Activated T-helper 1 cell treated with Interleukin-2 at 50 U/mL for 16 hours (primary cell): ENCODE measurements at regions not wholly inside any gene's neighbourhood (a gene's known extent, or its start where the extent isn't known, plus 50 kb on each side); places are given as distances from the start of the nearest gene placed in this dataset.
"Not testable (repeated sequence)": the region's sequence is repeated elsewhere in the genome, so short reads cannot be mapped to it uniquely, and the experiment has no call there.

Experiments
- DNase-seq: peaks from one replicate; pipeline ENCODE4 v3.0.0-alpha.2; 2020; ENCODE audit warnings: low read depth

DNA sequence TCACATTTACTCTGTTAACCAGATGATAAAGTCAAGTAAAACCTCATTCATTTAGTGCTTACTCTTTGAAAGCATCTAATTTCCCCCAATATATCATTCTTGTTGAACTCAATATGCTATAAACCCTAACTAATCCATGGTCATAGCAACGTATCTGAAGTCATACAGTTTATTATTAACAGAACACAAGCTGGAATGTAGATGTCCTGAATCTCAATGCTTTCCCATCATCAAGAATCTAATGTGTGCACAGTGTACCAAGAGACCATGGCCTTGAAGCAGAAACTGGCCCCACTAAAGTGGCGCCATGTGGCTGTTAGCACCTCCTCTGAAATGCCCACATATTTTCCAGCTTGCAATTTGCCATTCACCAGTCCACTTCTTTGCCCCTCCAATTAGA lies 245.8 kb downstream of the SOX9 start:
- no peak for DNase-seq

DNA sequence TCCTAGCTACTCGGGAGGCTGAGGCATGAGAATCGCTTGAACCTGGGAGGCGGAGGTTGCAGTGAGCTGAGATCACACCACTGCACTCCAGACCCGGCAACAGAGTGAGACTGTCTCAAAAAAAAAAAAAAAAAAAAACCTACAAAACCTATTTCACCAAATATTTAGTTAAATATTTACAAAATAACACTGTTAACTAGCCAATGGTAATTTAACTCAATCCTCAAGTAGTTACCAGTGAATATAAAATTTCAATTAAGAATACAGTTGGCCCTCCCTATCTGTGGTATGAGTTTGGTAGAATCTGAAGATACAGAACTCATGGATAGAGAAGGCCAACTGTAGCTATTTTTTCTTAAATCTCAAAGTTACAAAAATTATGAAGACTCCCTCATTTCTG lies 247.4 kb downstream of the SOX9 start:
- DNase-seq: no peak

GRCh38 chr17:72369366-72369765 lies 248.5 kb downstream of the SOX9 start:
- no peak for DNase-seq

DNA sequence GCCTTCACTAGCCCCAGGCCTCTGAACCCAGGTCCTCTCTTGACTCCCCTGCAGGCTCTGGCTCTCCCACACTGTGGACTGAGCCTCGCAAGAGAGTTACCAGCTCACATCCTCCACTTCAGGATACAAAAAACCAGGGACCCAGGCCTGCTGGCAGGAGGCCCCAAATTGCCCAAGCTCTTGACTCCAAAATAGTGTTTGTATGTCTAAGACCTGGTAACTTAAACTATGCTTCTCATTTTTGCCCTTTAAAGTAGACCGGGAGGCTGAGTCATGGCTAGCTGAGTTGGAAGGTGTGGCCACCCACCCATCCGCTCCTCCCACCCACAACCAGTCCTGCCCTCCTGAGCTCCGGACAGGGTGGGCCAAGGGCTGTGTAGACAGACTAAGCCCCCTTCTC lies 250.0 kb downstream of the SOX9 start:
- DNase-seq: no peak

GRCh38 chr17:72372185-72372584 lies 251.4 kb downstream of the SOX9 start:
- DNase-seq: no peak

DNA sequence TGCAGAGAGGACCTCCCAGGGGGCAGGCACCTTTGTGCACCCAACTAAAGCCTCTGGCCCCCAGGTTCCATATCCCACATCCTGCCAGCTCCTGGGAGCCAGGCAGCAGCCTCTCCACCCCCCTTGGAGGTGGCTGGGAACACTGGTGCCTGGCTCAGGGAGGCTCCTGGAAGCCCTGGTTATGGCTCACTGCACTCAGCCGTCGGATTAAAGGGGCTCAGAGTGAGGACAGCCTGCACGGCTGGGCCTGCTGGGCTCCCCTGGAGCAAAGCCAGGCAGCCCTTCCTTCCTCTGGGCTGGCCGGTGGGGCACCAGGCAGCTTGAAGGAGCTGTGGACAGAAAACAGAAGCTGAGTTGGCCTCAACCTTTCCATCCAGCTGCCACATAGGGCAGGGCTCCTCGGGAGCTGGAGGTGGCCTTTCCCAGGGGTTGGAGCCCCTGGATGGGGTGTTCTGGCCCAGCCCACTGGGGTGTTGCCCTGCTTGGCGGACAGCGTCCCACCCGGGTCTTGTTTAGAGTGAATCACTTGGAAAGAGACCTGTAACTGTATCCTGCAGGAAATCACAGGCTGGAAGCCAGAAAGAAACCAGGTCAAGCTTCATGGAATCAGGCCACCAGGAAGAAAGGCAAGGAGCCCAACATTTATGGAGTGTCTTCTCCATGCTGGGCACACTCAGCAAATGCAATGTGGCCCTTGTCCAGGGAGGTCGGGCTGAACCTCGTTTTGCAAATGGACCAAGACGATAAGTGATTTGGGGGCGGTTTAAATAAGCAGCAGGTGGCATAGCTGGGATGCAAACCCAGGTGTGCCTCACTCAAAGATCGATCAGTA lies 253.3 kb downstream of the SOX9 start:
- no peak for DNase-seq

- DNase-seq: no peak
These were observed 255.9 kb downstream of the SOX9 start for GRCh38 chr17:72376526-72377345.

DNA sequence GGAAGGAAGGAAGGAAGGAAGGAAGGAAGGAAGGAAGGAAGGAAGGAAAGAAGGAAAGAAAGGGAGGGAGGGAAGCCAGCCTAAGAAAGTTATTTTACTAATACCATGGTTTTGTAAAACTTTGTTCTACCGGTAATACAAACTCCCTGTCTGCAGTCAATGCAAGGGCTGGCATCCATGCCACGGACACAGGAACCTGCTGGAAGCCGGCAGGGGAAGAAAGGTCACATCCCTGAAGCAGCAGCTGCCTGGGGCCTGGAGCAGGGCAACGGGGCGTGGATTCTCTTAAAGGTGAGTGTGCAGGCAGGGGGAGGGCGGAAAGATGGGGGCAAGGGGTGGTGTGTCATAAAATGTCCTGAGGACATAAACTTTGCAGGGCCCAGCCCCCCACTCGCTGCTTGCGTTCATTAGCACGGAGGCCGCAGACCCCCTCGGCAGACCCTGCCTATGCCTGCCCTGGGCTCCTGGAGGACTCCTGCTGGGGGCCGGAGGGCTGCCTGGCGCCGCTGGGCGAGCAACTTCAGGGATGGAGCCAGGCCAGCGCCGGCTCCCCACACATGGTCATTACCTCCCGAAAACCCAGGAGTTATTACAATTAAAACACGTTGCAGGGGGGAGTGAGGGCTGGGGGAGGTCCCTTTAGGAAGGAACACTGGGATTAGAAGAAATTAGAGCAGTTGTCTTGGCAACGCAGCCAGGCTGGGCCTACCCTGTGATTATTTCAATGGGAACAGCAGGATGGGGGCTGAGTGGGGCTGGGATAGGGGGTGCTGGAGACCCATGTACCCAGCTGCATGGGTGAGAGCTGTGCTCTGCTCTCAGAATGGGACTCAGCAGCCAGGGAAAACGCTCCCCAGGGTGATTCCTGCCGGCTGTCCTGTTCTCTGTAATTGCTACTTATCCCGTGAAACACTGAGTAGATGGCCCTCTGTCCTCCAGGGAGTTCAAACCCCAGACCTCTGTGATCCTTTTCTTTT lies 257.9 kb downstream of the SOX9 start:
- no peak for DNase-seq

DNA sequence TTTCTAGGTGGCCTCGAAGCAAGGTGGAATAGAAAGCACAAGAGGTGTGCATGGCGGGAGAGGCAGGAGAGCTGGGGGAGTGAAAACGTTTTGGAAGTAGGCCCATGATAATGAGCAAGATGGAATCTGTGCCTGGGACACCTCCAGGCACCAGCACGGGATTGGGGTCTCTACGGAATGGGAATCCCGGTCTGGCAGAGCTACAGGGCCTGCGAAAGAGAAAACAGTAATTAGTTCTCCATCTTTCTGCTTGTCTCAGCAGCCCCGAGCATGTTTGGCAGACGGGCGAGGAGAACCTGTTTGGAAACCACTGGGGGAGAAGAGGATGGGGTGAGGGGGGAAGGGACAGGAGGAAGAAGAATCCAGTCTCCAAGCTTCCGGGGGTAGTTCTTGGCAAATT lies 258.7 kb downstream of the SOX9 start:
- no peak for DNase-seq

DNA sequence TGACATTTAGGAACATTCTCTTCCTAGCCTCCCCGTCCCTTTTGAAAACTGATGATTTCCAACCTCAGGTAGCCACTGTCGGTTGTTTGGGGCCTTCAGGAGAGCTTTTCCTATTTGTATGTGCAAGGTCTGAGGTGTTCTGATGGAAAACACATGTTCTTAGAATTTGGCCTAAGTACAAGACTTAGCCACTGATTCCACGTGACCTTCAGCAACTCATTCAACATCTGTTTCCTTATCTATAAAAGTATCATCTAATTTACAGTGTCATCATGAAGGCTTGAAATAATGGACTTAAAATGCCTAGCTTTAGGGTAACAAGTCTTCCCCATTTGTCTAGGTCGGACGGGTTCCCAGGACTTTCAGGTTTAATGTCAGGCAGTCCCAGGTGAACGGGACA lies 259.3 kb downstream of the SOX9 start:
- DNase-seq: no peak

- no peak for DNase-seq
These were observed 259.9 kb downstream of the SOX9 start for GRCh38 chr17:72380737-72381136.

- DNase-seq: no peak
These were observed 261.0 kb downstream of the SOX9 start for GRCh38 chr17:72381597-72382397.

GRCh38 chr17:72382971-72383722 lies 262.3 kb downstream of the SOX9 start:
- DNase-seq: no peak

GRCh38 chr17:72385475-72385874 lies 264.7 kb downstream of the SOX9 start:
- no peak for DNase-seq

GRCh38 chr17:72386173-72386572 lies 265.4 kb downstream of the SOX9 start:
- not testable (repeated sequence) for DNase-seq

DNA sequence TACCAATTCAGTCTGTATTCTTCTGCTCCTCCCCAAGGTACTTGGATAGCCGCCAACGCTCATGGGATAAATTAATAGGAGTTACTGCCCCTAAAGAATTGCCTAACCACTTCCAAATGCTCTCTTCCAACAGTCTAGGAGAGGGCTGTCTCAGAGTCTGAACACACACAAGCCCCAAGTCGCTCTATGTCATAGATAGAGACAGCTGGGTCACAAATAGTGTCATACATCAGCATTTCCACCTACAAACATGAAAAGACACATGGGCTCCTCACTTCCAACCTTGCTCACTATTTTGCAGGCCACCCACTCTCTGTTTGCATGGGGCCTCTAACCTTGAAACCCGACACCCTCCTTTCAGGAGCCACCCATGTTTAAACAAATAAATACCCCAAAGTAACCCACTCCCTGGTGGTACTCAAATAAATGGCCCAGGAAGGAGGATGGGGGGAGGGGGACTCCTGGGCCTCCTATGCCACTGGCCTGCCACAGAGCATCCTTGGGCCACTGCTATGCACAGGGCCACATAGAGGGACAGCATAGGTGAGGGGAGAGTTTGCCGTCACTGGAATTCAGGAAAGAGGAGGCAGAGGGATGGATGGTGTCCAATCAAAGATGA lies 265.9 kb downstream of the SOX9 start:
- DNase-seq: no peak

DNA sequence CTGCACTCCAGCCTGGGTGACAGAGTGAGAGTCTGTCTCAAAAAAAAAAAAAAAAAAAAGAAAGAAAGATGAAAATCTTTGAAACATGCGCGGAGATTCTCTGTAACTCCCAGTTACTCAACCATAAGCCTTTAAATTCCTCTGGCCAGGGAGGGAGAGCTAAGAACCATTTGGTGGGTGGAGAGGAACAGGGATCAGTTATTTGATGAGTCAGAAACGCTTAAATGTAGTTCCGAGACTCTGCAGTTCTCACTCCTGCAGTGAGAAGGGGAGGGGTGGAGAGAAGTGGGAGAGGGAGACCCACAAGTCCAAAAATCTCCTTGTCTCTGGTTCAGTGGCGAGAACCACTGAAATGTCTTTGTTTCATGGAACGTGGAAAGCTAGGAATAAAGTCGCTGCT lies 266.7 kb downstream of the SOX9 start:
- DNase-seq: no peak

GRCh38 chr17:72387969-72388368 lies 267.1 kb downstream of the SOX9 start:
- no peak for DNase-seq

- no peak for DNase-seq
These were observed 268.1 kb downstream of the SOX9 start for GRCh38 chr17:72388765-72389473.
